Immature natural killer cell (primary cell): ENCODE measurements at regions not wholly inside any gene's neighbourhood (a gene's known extent, or its start where the extent isn't known, plus 50 kb on each side); places are given as distances from the start of the nearest gene placed in this dataset.

Experiments used
- DNase-seq, 3 donors: peaks; one replicate each; pipeline ENCODE4 v3.0.0; 2022; ENCODE audit warnings: mixed read lengths in 1 of 3
- H3K27ac Mint-ChIP-seq, 6 donors: one replicate each; pipeline ENCODE4 v1.8.0; 2020; ENCODE audit warnings: mixed read lengths in 6 of 6, mild to moderate bottlenecking in 5 of 6, inconsistent platforms in 4 of 6, moderate library complexity in 3 of 6
- H3K27me3 Mint-ChIP-seq, 3 donors: one replicate each; pipeline ENCODE4 v1.8.0; 2020 to 2021; ENCODE audit warnings: low read depth in 3 of 3, mild to moderate bottlenecking in 3 of 3, mixed read lengths in 3 of 3, moderate library complexity in 3 of 3, inconsistent platforms in 1 of 3
- H3K36me3 Mint-ChIP-seq, 3 donors: one replicate each; pipeline ENCODE4 v1.8.0; 2020; ENCODE audit warnings: mixed read lengths in 3 of 3, inconsistent platforms in 2 of 3, mild to moderate bottlenecking in 2 of 3
- H3K4me1 Mint-ChIP-seq, 2 donors: one replicate each; pipeline ENCODE4 v1.8.0; 2020; ENCODE audit warnings: inconsistent platforms in 2 of 2, mild to moderate bottlenecking in 2 of 2, mixed read lengths in 2 of 2, moderate library complexity in 1 of 2
- H3K4me3 Mint-ChIP-seq, 5 donors: one replicate each; pipeline ENCODE4 v1.8.0; 2020; ENCODE audit warnings: mild to moderate bottlenecking in 5 of 5, mixed read lengths in 5 of 5, inconsistent platforms in 3 of 5, moderate library complexity in 3 of 5
- H3K9me3 Mint-ChIP-seq, 6 donors: one replicate each; pipeline ENCODE4 v1.8.0; 2020; ENCODE audit warnings: mild to moderate bottlenecking in 6 of 6, mixed read lengths in 6 of 6, inconsistent platforms in 4 of 6, moderate library complexity in 3 of 6

DNA sequence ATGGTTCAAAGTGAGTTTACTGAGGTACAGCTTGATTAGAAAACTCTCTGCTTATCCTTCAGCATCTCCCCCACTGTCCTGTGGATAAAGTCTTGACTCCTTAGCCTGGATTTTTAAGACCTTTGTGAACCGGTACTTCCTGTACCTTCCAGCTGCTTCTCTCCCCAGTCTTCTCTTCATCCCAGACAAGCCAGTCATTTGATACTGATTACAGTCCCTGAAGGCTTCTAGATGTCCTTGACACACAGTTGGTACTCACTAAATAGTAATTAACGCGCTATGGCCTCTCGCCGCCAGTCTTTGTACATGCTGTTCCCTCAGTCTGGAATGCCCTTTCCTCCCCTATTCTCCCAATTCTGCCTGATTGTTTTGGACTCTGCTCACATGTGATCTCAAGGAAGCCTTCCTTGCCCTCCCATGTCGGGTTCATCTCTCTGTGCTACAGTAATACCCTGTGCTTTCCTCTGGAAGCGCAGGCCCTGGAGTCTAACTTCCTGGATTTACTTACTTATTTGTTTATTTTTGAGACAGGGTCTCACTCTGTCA, 50.6 kb upstream of the PTGR2 start:
- no peak for DNase-seq
- peaks cover 0 to 8% (median 7%) of the 10 kb centered on the region in 3 donors for H3K36me3 Mint-ChIP-seq
- no peak overlapping the region for H3K4me3 Mint-ChIP-seq
- no peak overlapping the region for H3K27ac Mint-ChIP-seq
- H3K9me3 Mint-ChIP-seq = no peaks in the 10 kb centered on the region
- H3K27me3 Mint-ChIP-seq = peaks cover 0 to 1% (median 1%) of the 10 kb centered on the region in 3 donors
- no peaks in the 10 kb centered on the region for H3K4me1 Mint-ChIP-seq

GRCh38 chr14:73797543-73798265, 53.9 kb upstream of the PTGR2 start:
- Mint-ChIP-seq H3K36me3 (peaks cover 0 to 12% (median 7%) of the 10 kb centered on the region in 3 donors), H3K4me1 (no peaks in the 10 kb centered on the region), H3K27ac (no peak overlapping the region), H3K27me3 (no peaks in the 10 kb centered on the region), H3K9me3 (no peaks in the 10 kb centered on the region), H3K4me3 (no peak overlapping the region)
- no peak for DNase-seq

GRCh38 chr14:73796893-73797542, 54.6 kb upstream of the PTGR2 start:
- Mint-ChIP-seq H3K27ac (no peak overlapping the region), H3K9me3 (no peaks in the 10 kb centered on the region), H3K36me3 (peaks cover 0 to 12% (median 6%) of the 10 kb centered on the region in 3 donors), H3K4me3 (no peak overlapping the region), H3K27me3 (no peaks in the 10 kb centered on the region), H3K4me1 (no peaks in the 10 kb centered on the region)
- no peak for DNase-seq

DNA sequence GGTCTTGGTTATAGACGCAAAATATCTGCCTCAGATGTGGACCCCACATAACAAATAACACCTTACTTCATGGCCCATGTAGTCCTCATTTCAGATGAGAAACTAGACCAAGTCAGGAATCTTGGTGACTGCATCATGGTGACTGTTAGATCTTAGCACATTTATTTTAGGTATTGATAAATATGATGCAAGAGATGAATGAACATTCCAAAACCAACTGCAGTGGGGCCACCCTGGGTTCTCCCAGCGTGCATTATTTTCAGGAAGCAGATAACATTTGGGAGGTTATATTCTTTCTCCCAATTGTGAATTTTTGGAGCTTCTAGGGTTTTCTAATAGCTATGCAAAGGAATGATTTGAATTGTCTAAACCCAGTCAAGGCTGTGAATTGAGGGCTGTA, 55.2 kb upstream of the PTGR2 start:
- Mint-ChIP-seq H3K27me3 (no peaks in the 10 kb centered on the region), H3K27ac (no peak overlapping the region)

GRCh38 chr14:73795974-73796373, 55.7 kb upstream of the PTGR2 start:
- Mint-ChIP-seq H3K9me3 (no peaks in the 10 kb centered on the region), H3K4me3 (no peak overlapping the region), H3K4me1 (no peaks in the 10 kb centered on the region), H3K36me3 (peaks cover 0 to 9% (median 4%) of the 10 kb centered on the region in 3 donors), H3K27ac (no peak overlapping the region), H3K27me3 (no peaks in the 10 kb centered on the region)
- DNase-seq = no peak

More for the DNA sequence above, 55.2 kb upstream of the PTGR2 start:
- H3K36me3 Mint-ChIP-seq = peaks cover 0 to 12% (median 4%) of the 10 kb centered on the region in 3 donors
- no peaks in the 10 kb centered on the region for H3K4me1 Mint-ChIP-seq
- DNase-seq = no peak
- no peak overlapping the region for H3K4me3 Mint-ChIP-seq
- H3K9me3 Mint-ChIP-seq = no peaks in the 10 kb centered on the region

- no peaks in the 10 kb centered on the region for H3K9me3 Mint-ChIP-seq
- no peak for DNase-seq
- no peak overlapping the region for H3K27ac Mint-ChIP-seq
- H3K4me3 Mint-ChIP-seq = no peak overlapping the region
- H3K27me3 Mint-ChIP-seq = no peaks in the 10 kb centered on the region
- H3K4me1 Mint-ChIP-seq = no peaks in the 10 kb centered on the region
- H3K36me3 Mint-ChIP-seq = peaks cover 0 to 4% (median 0%) of the 10 kb centered on the region in 3 donors
Measured at GRCh38 chr14:73795466-73795865, 56.2 kb upstream of the PTGR2 start.

GRCh38 chr14:73794146-73794545, 57.5 kb upstream of the PTGR2 start:
- DNase-seq = no peak
- no peak overlapping the region for H3K27ac Mint-ChIP-seq
- H3K36me3 Mint-ChIP-seq = peaks cover 0 to 4% (median 0%) of the 10 kb centered on the region in 3 donors
- peaks cover 0 to 2% (median 0%) of the 10 kb centered on the region in 3 donors for H3K27me3 Mint-ChIP-seq
- no peaks in the 10 kb centered on the region for H3K9me3 Mint-ChIP-seq
- no peak overlapping the region for H3K4me3 Mint-ChIP-seq
- peaks cover 2 to 3% of the 10 kb centered on the region in 2 donors for H3K4me1 Mint-ChIP-seq

- peaks cover 0 to 4% (median 0%) of the 10 kb centered on the region in 3 donors for H3K36me3 Mint-ChIP-seq
- no peak for DNase-seq
- H3K9me3 Mint-ChIP-seq = no peaks in the 10 kb centered on the region
- H3K27me3 Mint-ChIP-seq = peaks cover 0 to 8% (median 6%) of the 10 kb centered on the region in 3 donors
- H3K4me3 Mint-ChIP-seq = no peak overlapping the region
- H3K4me1 Mint-ChIP-seq = peaks cover 19% of the 10 kb centered on the region in 2 donors
- H3K27ac Mint-ChIP-seq = no peak overlapping the region
Measured at GRCh38 chr14:73792481-73792880, 59.1 kb upstream of the PTGR2 start.

GRCh38 chr14:73789989-73790581, 61.5 kb upstream of the PTGR2 start:
- H3K4me1 Mint-ChIP-seq = peaks cover 34 to 35% of the 10 kb centered on the region in 2 donors
- peaks cover 0 to 22% (median 16%) of the 10 kb centered on the region in 3 donors for H3K27me3 Mint-ChIP-seq
- DNase-seq = no peak
- H3K27ac Mint-ChIP-seq = peak overlapping the region in 1 of 6 donors; percentile 98
- H3K9me3 Mint-ChIP-seq = no peaks in the 10 kb centered on the region
- no peak overlapping the region for H3K4me3 Mint-ChIP-seq
- H3K36me3 Mint-ChIP-seq = peaks cover 0 to 4% (median 0%) of the 10 kb centered on the region in 3 donors

GRCh38 chr14:73788701-73789551, 62.7 kb upstream of the PTGR2 start:
- Mint-ChIP-seq H3K27ac (peak overlapping the region; percentile 96 to 100 (median 98)), H3K36me3 (peaks cover 0 to 1% (median 0%) of the 10 kb centered on the region in 3 donors), H3K4me1 (peaks cover 46 to 47% of the 10 kb centered on the region in 2 donors), H3K27me3 (peaks cover 0 to 22% (median 16%) of the 10 kb centered on the region in 3 donors), H3K4me3 (peak overlapping the region in 3 of 5 donors; percentile 94 to 99 (median 97)), H3K9me3 (no peaks in the 10 kb centered on the region)
- DNase-seq = no peak

DNA sequence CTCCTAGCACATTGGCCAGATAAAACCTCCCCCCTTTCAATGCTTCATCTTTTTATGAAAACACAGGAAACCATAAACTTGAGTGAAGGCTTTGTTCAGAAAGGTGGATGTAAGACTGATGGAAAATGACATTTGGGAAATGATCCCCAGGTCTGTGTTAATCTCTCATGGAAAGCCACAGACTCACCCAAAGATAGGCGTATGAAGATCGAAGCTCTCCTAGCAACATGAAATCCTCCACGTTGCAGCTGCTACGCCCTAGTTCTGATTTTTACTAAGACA, 63.4 kb upstream of the PTGR2 start:
- H3K9me3 Mint-ChIP-seq = no peaks in the 10 kb centered on the region
- H3K27ac Mint-ChIP-seq = peak overlapping the region; percentile 96 to 100 (median 98)
- DNase-seq = no peak
- H3K27me3 Mint-ChIP-seq = peaks cover 0 to 22% (median 16%) of the 10 kb centered on the region in 3 donors
- H3K36me3 Mint-ChIP-seq = no peaks in the 10 kb centered on the region
- peak overlapping the region; percentile 92 to 99 (median 96) for H3K4me3 Mint-ChIP-seq
- peaks cover 52 to 53% of the 10 kb centered on the region in 2 donors for H3K4me1 Mint-ChIP-seq

DNA sequence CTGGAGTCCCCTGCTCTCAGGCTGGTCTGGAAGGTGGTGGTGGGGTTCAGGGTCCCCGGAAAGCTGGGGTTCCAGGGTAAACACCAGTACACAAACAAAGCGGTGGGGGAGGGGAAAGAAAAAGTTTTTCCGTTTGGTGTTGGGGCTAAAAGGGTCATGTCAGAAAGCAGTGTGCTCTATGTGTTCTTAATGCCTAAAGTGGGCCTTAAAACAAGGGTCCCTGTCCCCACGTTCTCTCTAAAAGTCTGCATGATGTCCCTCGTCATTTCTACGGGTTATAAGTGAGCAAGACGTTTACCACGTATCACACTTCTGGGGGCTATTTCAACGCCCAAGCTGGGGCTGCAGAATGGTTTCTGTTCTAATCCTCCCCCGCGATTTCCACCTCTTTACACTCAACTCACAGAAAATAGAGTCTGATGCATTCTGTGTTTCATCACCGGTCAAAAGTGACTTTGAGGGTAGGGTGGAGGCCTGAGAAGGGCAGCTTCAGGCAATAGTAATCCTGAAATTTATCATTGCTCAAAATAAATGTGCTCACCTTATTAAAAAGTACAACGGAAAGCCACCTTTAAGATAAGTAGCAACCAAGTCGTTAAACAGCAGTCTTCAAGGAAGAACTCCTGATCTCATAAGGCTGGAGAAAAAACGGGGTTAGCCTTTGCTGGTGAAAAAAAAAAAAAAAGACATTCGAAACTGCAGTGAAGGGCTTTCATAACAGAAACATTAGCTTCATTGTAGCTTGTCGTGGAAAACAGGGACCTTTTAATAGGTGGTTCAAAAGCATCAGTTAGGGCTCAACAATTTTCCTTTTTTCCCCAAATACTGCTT, 63.9 kb upstream of the PTGR2 start:
- Mint-ChIP-seq H3K4me3 (peak overlapping the region; percentile 92 to 99 (median 96)), H3K9me3 (no peaks in the 10 kb centered on the region), H3K27ac (peak overlapping the region; percentile 96 to 100 (median 98)), H3K27me3 (peaks cover 0 to 22% (median 16%) of the 10 kb centered on the region in 3 donors), H3K4me1 (peaks cover 58 to 59% of the 10 kb centered on the region in 2 donors), H3K36me3 (no peaks in the 10 kb centered on the region)
- peak; percentile 53 to 54 (median 54) for DNase-seq
